Kidney epithelial cell (primary cell): ENCODE measurements at regions not wholly inside any gene's neighbourhood (a gene's known extent, or its start where the extent isn't known, plus 50 kb on each side); places are given as distances from the start of the nearest gene placed in this dataset.

ENCODE experiments used
- DNase-seq: peaks from one replicate; pipeline ENCODE4 v3.0.0-alpha.2; 2010; ENCODE audit warnings: low read depth
- H3K27me3 ChIP-seq: 2 replicates; pipeline ENCODE4 v1.6.0; 2011; ENCODE audit warnings: low read length; ENCODE audit not compliant: control insufficient read depth, insufficient read depth
- H3K36me3 ChIP-seq: 2 replicates; pipeline ENCODE4 v1.5.1; 2011; ENCODE audit warnings: low read length; ENCODE audit not compliant: control insufficient read depth, insufficient read depth
- H3K4me3 ChIP-seq: 2 replicates; pipeline ENCODE4 v1.5.1; 2011; ENCODE audit warnings: low read depth, mild to moderate bottlenecking, control low read depth, low read length
- TF ChIP-seq, protein P1 (sequence below): IDR thresholded peaks from 2 replicates; pipeline ENCODE4 v1.5.1; 2011; ENCODE audit warnings: mild to moderate bottlenecking, moderate library complexity, low read length, control low read depth, inconsistent platforms; ENCODE audit not compliant: insufficient read depth, poor library complexity, severe bottlenecking

- H3K27me3 ChIP-seq: no peaks in the 10 kb centered on the region
- DNase-seq: no peak
- no peaks in the 10 kb centered on the region for H3K36me3 ChIP-seq
- H3K4me3 ChIP-seq: no peak overlapping the region
- TF ChIP-seq, protein P1, sequence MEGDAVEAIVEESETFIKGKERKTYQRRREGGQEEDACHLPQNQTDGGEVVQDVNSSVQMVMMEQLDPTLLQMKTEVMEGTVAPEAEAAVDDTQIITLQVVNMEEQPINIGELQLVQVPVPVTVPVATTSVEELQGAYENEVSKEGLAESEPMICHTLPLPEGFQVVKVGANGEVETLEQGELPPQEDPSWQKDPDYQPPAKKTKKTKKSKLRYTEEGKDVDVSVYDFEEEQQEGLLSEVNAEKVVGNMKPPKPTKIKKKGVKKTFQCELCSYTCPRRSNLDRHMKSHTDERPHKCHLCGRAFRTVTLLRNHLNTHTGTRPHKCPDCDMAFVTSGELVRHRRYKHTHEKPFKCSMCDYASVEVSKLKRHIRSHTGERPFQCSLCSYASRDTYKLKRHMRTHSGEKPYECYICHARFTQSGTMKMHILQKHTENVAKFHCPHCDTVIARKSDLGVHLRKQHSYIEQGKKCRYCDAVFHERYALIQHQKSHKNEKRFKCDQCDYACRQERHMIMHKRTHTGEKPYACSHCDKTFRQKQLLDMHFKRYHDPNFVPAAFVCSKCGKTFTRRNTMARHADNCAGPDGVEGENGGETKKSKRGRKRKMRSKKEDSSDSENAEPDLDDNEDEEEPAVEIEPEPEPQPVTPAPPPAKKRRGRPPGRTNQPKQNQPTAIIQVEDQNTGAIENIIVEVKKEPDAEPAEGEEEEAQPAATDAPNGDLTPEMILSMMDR: no peak
These were observed 970.8 kb upstream of the TENM3 start for GRCh38 chr4:181272422-181272821.

DNA sequence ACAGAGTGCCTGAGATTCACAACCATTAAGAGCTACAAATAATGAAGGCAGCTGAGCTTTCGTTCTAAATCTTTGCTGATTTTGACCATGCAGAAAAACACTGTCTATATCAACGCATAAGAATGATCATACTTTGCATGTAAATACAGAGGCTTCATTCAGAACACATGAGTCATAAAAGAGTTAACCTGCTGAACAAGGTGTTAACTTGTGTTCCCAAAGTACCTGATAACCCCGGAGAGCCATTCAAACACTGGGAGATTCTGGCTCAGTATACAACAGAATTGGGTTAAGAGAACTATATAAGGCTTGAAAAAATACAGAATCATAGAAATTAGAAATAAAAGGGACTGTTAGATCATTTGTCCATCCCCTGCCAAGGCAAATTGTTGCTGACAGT is 964.3 kb upstream of the TENM3 start:
- Histone ChIP-seq H3K36me3 (no peaks in the 10 kb centered on the region), H3K27me3 (no peaks in the 10 kb centered on the region), H3K4me3 (no peak overlapping the region)
- DNase-seq: no peak
- TF ChIP-seq, protein P1: no peak

DNA sequence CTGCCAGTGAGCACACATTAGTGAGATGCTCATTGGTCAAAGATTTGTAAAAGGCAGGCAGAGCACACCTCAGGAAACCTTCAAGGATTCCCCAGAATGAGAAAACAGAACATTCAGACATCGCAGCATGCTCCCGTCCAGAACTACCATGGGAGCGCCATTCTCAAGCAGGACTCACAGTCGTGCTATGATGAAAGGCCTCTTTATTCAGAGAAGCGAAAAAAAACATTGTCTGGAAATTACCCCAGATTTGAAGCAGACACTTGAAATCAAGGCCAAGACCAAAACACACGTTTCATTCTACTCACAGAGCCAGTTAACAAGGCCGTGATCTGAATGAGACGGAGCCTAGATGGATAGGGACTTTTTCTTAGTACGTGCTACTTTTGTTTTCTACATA is 961.8 kb upstream of the TENM3 start:
- no peaks in the 10 kb centered on the region for H3K36me3 ChIP-seq
- TF ChIP-seq, protein P1: no peak
- no peak overlapping the region for H3K4me3 ChIP-seq
- no peaks in the 10 kb centered on the region for H3K27me3 ChIP-seq
- no peak for DNase-seq

GRCh38 chr4:181289198-181289597 is 954.0 kb upstream of the TENM3 start:
- Histone ChIP-seq H3K27me3 (no peaks in the 10 kb centered on the region), H3K4me3 (no peak overlapping the region), H3K36me3 (no peaks in the 10 kb centered on the region)
- TF ChIP-seq, protein P1: no peak
- no peak for DNase-seq

DNA sequence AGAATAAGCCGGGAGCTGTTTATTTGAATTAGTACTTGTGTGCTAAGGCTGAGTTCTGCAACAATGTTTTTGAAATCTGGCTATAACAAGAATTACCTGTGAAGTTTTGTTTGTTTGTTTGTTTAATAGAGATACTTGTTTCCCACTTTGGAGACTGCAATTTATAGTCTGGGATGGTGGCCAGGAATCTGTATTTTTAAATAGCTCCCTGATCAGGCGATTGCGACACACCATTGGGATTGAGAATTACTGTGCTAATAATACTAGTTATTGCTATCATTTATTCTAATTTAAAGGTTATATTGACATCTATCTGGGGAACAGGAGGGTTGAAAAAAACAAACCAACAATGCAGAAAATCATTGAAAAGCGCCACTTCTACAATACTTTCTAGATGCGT is 951.6 kb upstream of the TENM3 start:
- no peaks in the 10 kb centered on the region for H3K27me3 ChIP-seq
- DNase-seq: no peak
- H3K4me3 ChIP-seq: no peak overlapping the region
- H3K36me3 ChIP-seq: no peaks in the 10 kb centered on the region
- TF ChIP-seq, protein P1: no peak

GRCh38 chr4:181293014-181293413 is 950.2 kb upstream of the TENM3 start:
- TF ChIP-seq, protein P1: no peak
- Histone ChIP-seq H3K27me3 (no peaks in the 10 kb centered on the region), H3K4me3 (no peak overlapping the region), H3K36me3 (no peaks in the 10 kb centered on the region)
- no peak for DNase-seq
